ENCODE measurements at regions not wholly inside any gene's neighbourhood (a gene's known extent, or its start where the extent isn't known, plus 50 kb on each side); places are given as distances from the start of the nearest gene placed in this dataset.

- Mint-ChIP-seq H3K9me3 (peaks cover 6 to 18% of the 10 kb centered on the region in 2 donors), H3K27ac (no peak overlapping the region), H3K36me3 (peaks cover 0 to 4% of the 10 kb centered on the region in 2 donors)
- no peak for DNase-seq (ENCODE audit: low spot score in 2 of 2)
- ATAC-seq: no peak
Measured at GRCh38 chr5:9707732-9708462, 77.7 kb upstream of the TAS2R1 start.

- Mint-ChIP-seq H3K27ac (no peak overlapping the region), H3K9me3 (peaks cover 6 to 9% of the 10 kb centered on the region in 2 donors), H3K36me3 (no peaks in the 10 kb centered on the region)
- DNase-seq (ENCODE audit: low spot score in 2 of 2) (no peak), ATAC-seq (no peak)
Measured at GRCh38 chr5:9699681-9700080, 69.5 kb upstream of the TAS2R1 start.

GRCh38 chr5:9698841-9699240 is 68.7 kb upstream of the TAS2R1 start:
- Mint-ChIP-seq H3K9me3 (peaks cover 6 to 9% of the 10 kb centered on the region in 2 donors), H3K36me3 (no peaks in the 10 kb centered on the region), H3K27ac (no peak overlapping the region)
- DNase-seq (ENCODE audit: low spot score in 2 of 2) (no peak), ATAC-seq (no peak)

- DNase-seq (ENCODE audit: low spot score in 2 of 2) (no peak), ATAC-seq (no peak)
- peaks cover 6 to 9% of the 10 kb centered on the region in 2 donors for H3K9me3 Mint-ChIP-seq
- no peak overlapping the region for H3K27ac Mint-ChIP-seq
- no peaks in the 10 kb centered on the region for H3K36me3 Mint-ChIP-seq
Measured at GRCh38 chr5:9698125-9698826, 68.1 kb upstream of the TAS2R1 start.

- no peaks in the 10 kb centered on the region for H3K9me3 Mint-ChIP-seq
- DNase-seq (ENCODE audit: low spot score in 2 of 2) (no peak), ATAC-seq (no peak)
- no peaks in the 10 kb centered on the region for H3K36me3 Mint-ChIP-seq
- no peak overlapping the region for H3K27ac Mint-ChIP-seq
Measured at GRCh38 chr5:9692576-9692975, 62.4 kb upstream of the TAS2R1 start.

GRCh38 chr5:9691261-9691660 is 61.1 kb upstream of the TAS2R1 start:
- Mint-ChIP-seq H3K36me3 (no peaks in the 10 kb centered on the region), H3K9me3 (no peaks in the 10 kb centered on the region), H3K27ac (no peak overlapping the region)
- ATAC-seq: no peak
- DNase-seq (ENCODE audit: low spot score in 2 of 2): no peak

- ATAC-seq (no peak), DNase-seq (ENCODE audit: low spot score in 2 of 2) (no peak)
- H3K36me3 Mint-ChIP-seq: no peaks in the 10 kb centered on the region
- no peak overlapping the region for H3K27ac Mint-ChIP-seq
- no peaks in the 10 kb centered on the region for H3K9me3 Mint-ChIP-seq
Measured at GRCh38 chr5:9690751-9691150, 60.6 kb upstream of the TAS2R1 start.

- ATAC-seq (no peak), DNase-seq (ENCODE audit: low spot score in 2 of 2) (no peak)
- Mint-ChIP-seq H3K36me3 (no peaks in the 10 kb centered on the region), H3K27ac (no peak overlapping the region), H3K9me3 (peaks cover 0 to 9% of the 10 kb centered on the region in 2 donors)
Measured at GRCh38 chr5:9686216-9686615, 56.1 kb upstream of the TAS2R1 start.

- no peak overlapping the region for H3K27ac Mint-ChIP-seq
- DNase-seq (ENCODE audit: low spot score in 2 of 2) (no peak), ATAC-seq (no peak)
- peaks cover 16 to 20% of the 10 kb centered on the region in 2 donors for H3K9me3 Mint-ChIP-seq
- no peaks in the 10 kb centered on the region for H3K36me3 Mint-ChIP-seq
Measured at GRCh38 chr5:9681706-9682105, 51.6 kb upstream of the TAS2R1 start.
